Fibroblast of pulmonary artery (primary cell): ENCODE measurements at regions not wholly inside any gene's neighbourhood (a gene's known extent, or its start where the extent isn't known, plus 50 kb on each side); places are given as distances from the start of the nearest gene placed in this dataset.
"Not testable (repeated sequence)": the region's sequence is repeated elsewhere in the genome, so short reads cannot be mapped to it uniquely, and the experiment has no call there.

Experiments used
- DNase-seq: peaks from one replicate; pipeline ENCODE4 v3.0.0-alpha.2; 2010; ENCODE audit warnings: low read depth
- H3K4me3 ChIP-seq: replicated peaks from 2 replicates; pipeline ENCODE4 v1.5.1; 2011; ENCODE audit warnings: low read depth, mild to moderate bottlenecking, control low read depth, low read length, moderate library complexity
- CTCF ChIP-seq: IDR thresholded peaks from 2 replicates; pipeline ENCODE4 v1.5.1; 2011; ENCODE audit warnings: mild to moderate bottlenecking, control low read depth, low read length, inconsistent platforms; ENCODE audit errors: missing control alignments

DNA sequence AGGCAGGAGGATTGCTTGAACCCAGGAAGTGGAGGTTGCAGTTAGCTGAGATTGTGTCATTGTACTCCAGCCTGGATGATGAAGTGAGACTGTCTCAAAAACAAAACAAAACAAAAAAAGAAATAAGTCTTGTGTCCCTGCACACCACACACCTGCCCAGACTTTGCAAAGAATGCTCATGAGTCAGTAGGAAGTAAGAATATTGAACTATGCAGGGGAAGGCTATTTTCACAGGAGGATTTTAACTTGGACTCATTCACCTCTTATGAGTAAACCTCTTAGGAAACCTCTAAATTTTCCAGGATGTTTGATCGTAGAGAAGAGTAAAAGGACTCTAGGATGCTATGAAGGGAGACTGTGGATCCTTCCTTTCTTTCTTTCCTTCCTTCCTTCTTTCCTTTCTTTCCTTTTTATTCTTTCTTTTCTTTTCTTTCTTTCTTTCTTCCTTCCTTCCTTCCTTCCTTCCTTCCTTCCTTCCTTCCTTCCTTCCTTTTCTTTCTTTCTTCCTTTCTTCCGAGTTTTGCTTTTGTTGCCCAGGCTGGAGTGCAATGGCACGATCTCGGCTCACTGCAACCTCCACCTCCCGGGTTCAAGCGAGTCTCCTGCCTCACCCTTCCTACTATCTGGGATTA lies 96.7 kb upstream of the CLINT1 start:
- DNase-seq: no peak
- no peak overlapping the region for H3K4me3 ChIP-seq
- TF ChIP-seq CTCF: no peak

DNA sequence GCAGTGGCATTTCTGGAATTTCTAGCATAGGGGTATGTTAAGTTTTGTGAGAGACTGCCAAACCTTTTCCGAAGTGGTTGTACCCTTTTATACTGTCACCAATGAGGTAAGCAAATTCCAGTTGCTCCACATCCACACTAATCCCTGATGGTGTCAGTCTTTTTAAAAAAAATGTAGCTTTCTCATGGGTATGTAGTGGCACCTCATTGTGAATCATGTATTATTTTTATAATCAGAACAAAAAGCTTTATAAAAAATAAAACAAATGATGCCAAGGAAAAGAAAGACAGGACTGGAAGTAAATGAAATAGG lies 93.4 kb upstream of the CLINT1 start:
- no peak for TF ChIP-seq CTCF
- no peak for DNase-seq
- H3K4me3 ChIP-seq: no peak overlapping the region

DNA sequence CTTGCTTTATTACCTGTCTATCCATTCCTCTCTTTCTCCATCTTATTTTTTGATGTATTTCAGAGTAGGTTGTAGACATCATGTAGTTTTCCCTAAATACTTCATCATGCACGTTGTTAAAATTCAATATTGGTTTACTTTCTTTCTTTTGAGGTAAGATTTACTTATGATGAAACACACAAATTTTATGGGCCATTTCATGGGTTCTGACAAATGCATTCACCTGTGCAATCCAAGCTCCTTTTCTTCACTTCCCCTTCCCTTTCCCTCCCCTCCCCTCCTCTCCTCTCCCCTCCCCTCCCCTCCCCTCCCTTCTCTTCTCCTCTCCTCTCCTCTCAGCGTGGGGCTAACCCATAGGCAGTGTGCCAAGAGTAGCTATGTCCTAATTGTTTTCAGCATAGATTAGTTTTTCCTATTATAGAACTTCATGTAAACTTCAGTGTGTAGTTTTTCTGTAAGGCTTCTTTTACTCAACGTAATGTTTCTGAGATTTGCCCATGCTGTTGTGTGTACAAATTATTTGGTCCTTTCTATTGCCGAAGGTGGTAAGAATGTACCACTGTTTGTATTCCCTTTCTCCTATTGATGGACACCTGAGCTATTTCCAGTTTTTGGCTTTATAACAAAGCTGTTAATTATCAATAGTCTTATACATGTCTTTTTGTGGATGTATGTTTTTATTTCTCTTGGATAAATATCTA lies 92.9 kb upstream of the CLINT1 start:
- TF ChIP-seq CTCF: no peak
- DNase-seq: peak; percentile 13

DNA sequence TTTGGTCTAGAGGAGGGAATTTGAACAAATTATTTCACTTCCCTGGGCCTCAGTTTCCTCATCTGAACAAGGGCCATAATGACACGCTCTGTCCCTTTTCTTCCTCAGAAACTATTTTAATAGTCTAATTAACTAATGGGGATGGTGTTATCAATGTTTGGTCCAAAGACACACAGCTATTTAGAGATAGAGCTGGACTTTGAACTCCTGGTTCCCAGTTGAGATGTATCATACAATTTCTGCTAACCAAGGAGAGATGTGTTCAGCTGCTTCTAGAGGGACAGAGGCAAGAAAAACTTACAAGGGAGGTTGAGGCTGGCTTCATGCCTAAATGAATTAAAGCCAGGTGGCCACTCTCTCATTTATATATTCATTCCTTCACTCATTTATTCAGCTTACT lies 90.6 kb upstream of the CLINT1 start:
- TF ChIP-seq CTCF: no peak
- H3K4me3 ChIP-seq: no peak overlapping the region
- DNase-seq: no peak

More for the DNA sequence above, 92.9 kb upstream of the CLINT1 start:
- no peak overlapping the region for H3K4me3 ChIP-seq

GRCh38 chr5:157948738-157949410 lies 89.9 kb upstream of the CLINT1 start:
- DNase-seq: peak; percentile 94
- peak; percentile 95 for TF ChIP-seq CTCF
- H3K4me3 ChIP-seq: peak overlapping the region; percentile 27

DNA sequence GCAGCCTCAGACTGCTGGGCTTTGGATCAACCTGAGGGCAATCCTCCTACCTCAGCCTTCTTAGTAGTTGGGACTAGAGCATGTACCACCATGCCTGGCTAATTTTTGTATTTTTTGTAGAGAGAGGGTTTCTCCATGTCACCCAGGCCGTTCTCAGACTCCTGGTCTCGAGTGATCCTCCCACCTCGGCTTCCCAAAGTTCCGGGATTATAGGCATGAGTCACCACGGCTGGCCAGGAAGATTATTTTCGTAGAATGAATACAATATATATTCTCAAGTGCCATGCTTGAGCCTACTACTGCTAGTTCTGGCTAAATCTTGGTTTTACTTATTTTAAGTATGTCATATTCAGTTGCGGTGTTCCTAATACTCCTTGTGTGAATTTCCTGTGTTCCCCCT lies 88.2 kb upstream of the CLINT1 start:
- no peak for DNase-seq
- TF ChIP-seq CTCF: no peak
- H3K4me3 ChIP-seq: no peak overlapping the region

- not testable (repeated sequence) for H3K4me3 ChIP-seq, DNase-seq
These were observed 86.9 kb upstream of the CLINT1 start for GRCh38 chr5:157945822-157946221.
